A549 (cell line): ENCODE measurements at regions not wholly inside any gene's neighbourhood (a gene's known extent, or its start where the extent isn't known, plus 50 kb on each side); places are given as distances from the start of the nearest gene placed in this dataset.

ENCODE experiments used
- ATAC-seq, 2 experiments: fragments of 200-7000 bp in 1 of 2; fragments of >200 bp in 1 of 2; cut with Nextera tagmentation in 1 of 2; cut with Tn5 transposase in 1 of 2; 3 replicates each; pipeline versions ENCODE4 v1.8.0 to v1.9.1; 2018 to 2020; ENCODE audit warnings: mild to moderate bottlenecking in 1 of 2, moderate library complexity in 1 of 2
- CTCF ChIA-PET: fragments of 300-600 bp; sonication (Branson Sonifier 250); formaldehyde crosslinking; extraction: SDS; loops from one replicate; lab custom pipeline; 2021; ENCODE audit warnings: antibody characterized with exemption, inconsistent platforms; lab: Yijun Ruan, JAX
- POLR2A ChIA-PET: fragments of 350-600 bp; formaldehyde crosslinking; extraction: SDS; loops from one replicate; lab custom pipeline; 2021; ENCODE audit warnings: antibody characterized with exemption, inconsistent platforms; lab: Yijun Ruan, JAX
- DNase-seq, 2 experiments: peaks; one replicate each; pipeline versions ENCODE4 v3.0.0 to v3.0.0-alpha.2; 2011 to 2016; ENCODE audit warnings: low read depth in 1 of 2, low spot score in 1 of 2
- FAIRE-seq: peaks from 2 replicates; lab custom pipeline; 2011; peaks lifted over from hg19 to GRCh38; lab: Jason Lieb, UNC
- H3K27ac ChIP-seq, 2 experiments: fragments of >200 bp; sonication (Bioruptor Twin); formaldehyde crosslinking; 3 replicates each; pipeline ENCODE4 v1.5.1; 2016 to 2017
- H3K4me1 ChIP-seq: fragments of >200 bp; sonication (Bioruptor Twin); formaldehyde crosslinking; 3 replicates; pipeline ENCODE4 v1.6.1; 2016
- H3K4me2 ChIP-seq: fragments of >200 bp; sonication (Bioruptor Twin); formaldehyde crosslinking; 3 replicates; pipeline ENCODE4 v1.6.1; 2016
- H3K4me3 ChIP-seq: fragments of >200 bp; sonication (Bioruptor Twin); formaldehyde crosslinking; 3 replicates; pipeline ENCODE4 v1.5.1; 2016
- H3K9me3 ChIP-seq: fragments of >200 bp; sonication (Bioruptor Twin); formaldehyde crosslinking; 3 replicates; pipeline ENCODE4 v1.6.1; 2016
- BCL3 ChIP-seq: fragments of >200 bp; sonication (Bioruptor Twin); formaldehyde crosslinking; IDR thresholded peaks from 3 replicates; pipeline ENCODE4 v1.6.1; 2016
- BHLHE40 ChIP-seq: IDR thresholded peaks from 2 replicates; pipeline ENCODE4 v1.6.1; 2012; ENCODE audit warnings: low read depth, low read length, inconsistent platforms
- CHD4 ChIP-seq: fragments of 200-600 bp; sonication (generic); IDR thresholded peaks from 2 replicates; pipeline ENCODE4 v1.6.1; 2016; ENCODE audit warnings: antibody characterized with exemption, mild to moderate bottlenecking, borderline replicate concordance
- E2F6 ChIP-seq: IDR thresholded peaks from 2 replicates; pipeline ENCODE4 v1.6.1; 2012; ENCODE audit warnings: low read depth, borderline replicate concordance
- EP300 ChIP-seq, 2 experiments: fragments of >200 bp; sonication (Bioruptor Twin); formaldehyde crosslinking; IDR thresholded peaks; 2 replicates in 1 of 2; 3 replicates in 1 of 2; pipeline ENCODE4 v1.6.1; 2016 to 2017
- FOSB ChIP-seq: fragments of 250-450 bp; sonication (Bioruptor Pico); IDR thresholded peaks from 2 replicates; pipeline ENCODE4 v1.5.0; 2020; ENCODE audit warnings: mild to moderate bottlenecking, moderate library complexity
- HDAC2 ChIP-seq: fragments of 200-600 bp; sonication (generic); IDR thresholded peaks from 2 replicates; pipeline ENCODE4 v1.6.1; 2016
- HEYL ChIP-seq: fragments of 250-450 bp; sonication (Bioruptor Pico); IDR thresholded peaks from 2 replicates; pipeline ENCODE4 v1.8.0; 2021; ENCODE audit warnings: mild to moderate bottlenecking, moderate library complexity
- JUN ChIP-seq, 2 experiments: fragments of >200 bp; sonication (Bioruptor Twin); formaldehyde crosslinking; IDR thresholded peaks; 2 replicates in 1 of 2; 3 replicates in 1 of 2; pipeline ENCODE4 v1.6.1; 2016 to 2017
- KDM5A ChIP-seq: fragments of 200-600 bp; sonication (generic); IDR thresholded peaks from 2 replicates; pipeline ENCODE4 v1.6.1; 2016; ENCODE audit warnings: antibody characterized with exemption, mild to moderate bottlenecking
- MAFK ChIP-seq: fragments of 450-650 bp; IDR thresholded peaks from 2 replicates; pipeline ENCODE4 v1.6.1; 2014; ENCODE audit not compliant: partially characterized antibody
- MAZ ChIP-seq: fragments of 150-350 bp; IDR thresholded peaks from 2 replicates; pipeline ENCODE4 v1.6.1; 2014; ENCODE audit warnings: antibody characterized with exemption, low read depth, low read length, borderline replicate concordance
- NR3C1 ChIP-seq: fragments of >200 bp; sonication (Bioruptor Twin); formaldehyde crosslinking; IDR thresholded peaks from 3 replicates; pipeline ENCODE4 v1.6.1; 2017
- PBX3 ChIP-seq: IDR thresholded peaks from 2 replicates; pipeline ENCODE4 v1.6.1; 2012
- PHF8 ChIP-seq: fragments of 200-600 bp; sonication (generic); IDR thresholded peaks from 2 replicates; pipeline ENCODE4 v1.6.1; 2016; ENCODE audit warnings: low read depth, mild to moderate bottlenecking, antibody characterized with exemption, moderate library complexity, borderline replicate concordance
- RAD21 ChIP-seq, 2 experiments: fragments of >200 bp in 1 of 2; sonication (Bioruptor Twin) in 1 of 2; formaldehyde crosslinking in 1 of 2; IDR thresholded peaks in 1 of 2; conservative IDR thresholded peaks in 1 of 2; 2 replicates in 1 of 2; 3 replicates in 1 of 2; pipeline ENCODE4 v1.6.1; 2012 to 2018; ENCODE audit warnings: inconsistent platforms in 1 of 2
- SMC3 ChIP-seq: fragments of >200 bp; sonication (Bioruptor Twin); formaldehyde crosslinking; IDR thresholded peaks from 3 replicates; pipeline ENCODE4 v1.6.1; 2018; ENCODE audit warnings: inconsistent platforms
- TP53 ChIP-seq: fragments of 250-450 bp; sonication (Bioruptor Pico); IDR thresholded peaks from 2 replicates; pipeline ENCODE4 v1.5.0; 2021; ENCODE audit warnings: mild to moderate bottlenecking, moderate library complexity
- ZNF302 ChIP-seq: fragments of 250-450 bp; sonication (Bioruptor Pico); IDR thresholded peaks from 2 replicates; pipeline ENCODE4 v1.9.0; 2021; ENCODE audit warnings: inconsistent platforms, mild to moderate bottlenecking, moderate library complexity
- ZSCAN20 ChIP-seq: fragments of 250-450 bp; sonication (Bioruptor Pico); IDR thresholded peaks from 2 replicates; pipeline ENCODE4 v1.8.0; 2022; ENCODE audit warnings: mild to moderate bottlenecking, moderate library complexity
- WGBS: methylation state at CpG from one replicate; pipeline ENCODE4 v1.1.6; 2017; ENCODE audit errors: missing lambda C conversion rate; 5-methylcytosine and 5-hydroxymethylcytosine counted together
- TF ChIP-seq, protein P1 (sequence below): fragments of >200 bp; sonication (Bioruptor Twin); formaldehyde crosslinking; IDR thresholded peaks from 3 replicates; pipeline ENCODE4 v1.5.1; 2016
- TF ChIP-seq, protein P2 (sequence below): IDR thresholded peaks from 2 replicates; pipeline ENCODE4 v1.6.1; 2012
- TF ChIP-seq, protein P3 (sequence below): fragments of 250-450 bp; sonication (Bioruptor Pico); IDR thresholded peaks from 2 replicates; pipeline ENCODE4 v1.5.0; 2021; ENCODE audit warnings: mild to moderate bottlenecking, moderate library complexity, borderline replicate concordance

GRCh38 chr4:89511776-89512175 lies 204.2 kb upstream of the GPRIN3 start:
- Histone ChIP-seq H3K9me3 (no peaks in the 10 kb centered on the region), H3K27ac (no peak overlapping the region), H3K4me1 (no peaks in the 10 kb centered on the region), H3K4me3 (no peak overlapping the region), H3K4me2 (no peak overlapping the region)
- DNase-seq (no peak), ATAC-seq (no peak), FAIRE-seq (no peak)
- TF ChIP-seq RAD21 (conservative IDR thresholded peaks at IDR 0.05 in 1 of 2, IDR thresholded peaks at IDR 0.05 in 1 of 2) (no peak), SMC3 (no peak), MAZ (no peak), EP300 (IDR thresholded peaks at IDR 0.05) (no peak), E2F6 (no peak), PHF8 (no peak), MAFK (no peak), FOSB (CRISPR knock-in tag) (no peak), KDM5A (no peak), BCL3 (no peak)
- TF ChIP-seq, protein P1, sequence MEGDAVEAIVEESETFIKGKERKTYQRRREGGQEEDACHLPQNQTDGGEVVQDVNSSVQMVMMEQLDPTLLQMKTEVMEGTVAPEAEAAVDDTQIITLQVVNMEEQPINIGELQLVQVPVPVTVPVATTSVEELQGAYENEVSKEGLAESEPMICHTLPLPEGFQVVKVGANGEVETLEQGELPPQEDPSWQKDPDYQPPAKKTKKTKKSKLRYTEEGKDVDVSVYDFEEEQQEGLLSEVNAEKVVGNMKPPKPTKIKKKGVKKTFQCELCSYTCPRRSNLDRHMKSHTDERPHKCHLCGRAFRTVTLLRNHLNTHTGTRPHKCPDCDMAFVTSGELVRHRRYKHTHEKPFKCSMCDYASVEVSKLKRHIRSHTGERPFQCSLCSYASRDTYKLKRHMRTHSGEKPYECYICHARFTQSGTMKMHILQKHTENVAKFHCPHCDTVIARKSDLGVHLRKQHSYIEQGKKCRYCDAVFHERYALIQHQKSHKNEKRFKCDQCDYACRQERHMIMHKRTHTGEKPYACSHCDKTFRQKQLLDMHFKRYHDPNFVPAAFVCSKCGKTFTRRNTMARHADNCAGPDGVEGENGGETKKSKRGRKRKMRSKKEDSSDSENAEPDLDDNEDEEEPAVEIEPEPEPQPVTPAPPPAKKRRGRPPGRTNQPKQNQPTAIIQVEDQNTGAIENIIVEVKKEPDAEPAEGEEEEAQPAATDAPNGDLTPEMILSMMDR, result no peak
- TF ChIP-seq, protein P2, sequence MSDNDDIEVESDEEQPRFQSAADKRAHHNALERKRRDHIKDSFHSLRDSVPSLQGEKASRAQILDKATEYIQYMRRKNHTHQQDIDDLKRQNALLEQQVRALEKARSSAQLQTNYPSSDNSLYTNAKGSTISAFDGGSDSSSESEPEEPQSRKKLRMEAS, result no peak
- TF ChIP-seq, protein P3, sequence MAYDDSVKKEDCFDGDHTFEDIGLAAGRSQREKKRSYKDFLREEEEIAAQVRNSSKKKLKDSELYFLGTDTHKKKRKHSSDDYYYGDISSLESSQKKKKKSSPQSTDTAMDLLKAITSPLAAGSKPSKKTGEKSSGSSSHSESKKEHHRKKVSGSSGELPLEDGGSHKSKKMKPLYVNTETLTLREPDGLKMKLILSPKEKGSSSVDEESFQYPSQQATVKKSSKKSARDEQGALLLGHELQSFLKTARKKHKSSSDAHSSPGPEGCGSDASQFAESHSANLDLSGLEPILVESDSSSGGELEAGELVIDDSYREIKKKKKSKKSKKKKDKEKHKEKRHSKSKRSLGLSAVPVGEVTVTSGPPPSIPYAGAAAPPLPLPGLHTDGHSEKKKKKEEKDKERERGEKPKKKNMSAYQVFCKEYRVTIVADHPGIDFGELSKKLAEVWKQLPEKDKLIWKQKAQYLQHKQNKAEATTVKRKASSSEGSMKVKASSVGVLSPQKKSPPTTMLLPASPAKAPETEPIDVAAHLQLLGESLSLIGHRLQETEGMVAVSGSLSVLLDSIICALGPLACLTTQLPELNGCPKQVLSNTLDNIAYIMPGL (CRISPR knock-in tag), result no peak
- CTCF ChIA-PET, result interaction anchor here (1.5 kb wide), 1 partner anchor 15 kb away, joined by 3 read pairs; no protein-coding TSS in a partner anchor
- POLR2A ChIA-PET, result no interaction called here
- 35% methylated on average over 7 of the region's 7 CpGs for WGBS

- no peak for TF ChIP-seq ZNF302
- no peak for TF ChIP-seq HDAC2
- TF ChIP-seq CHD4, result no peak
- no peak for TF ChIP-seq SMC3
- no peak for TF ChIP-seq E2F6
- no peak for TF ChIP-seq NR3C1
- no peak for TF ChIP-seq PBX3
- TF ChIP-seq, protein P3 (CRISPR knock-in tag), result no peak
- no peak for TF ChIP-seq BHLHE40
- no peak for TF ChIP-seq ZSCAN20 (CRISPR knock-in tag)
- TF ChIP-seq TP53, result no peak
- no peak for TF ChIP-seq HEYL
- no peak for TF ChIP-seq JUN (IDR thresholded peaks at IDR 0.05)
- H3K9me3 ChIP-seq, result no peaks in the 10 kb centered on the region
- no peak overlapping the region for H3K27ac ChIP-seq
- no peak for ATAC-seq
- DNase-seq, result no peak
- 58% methylated on average over 4 of the region's 4 CpGs for WGBS
- H3K4me1 ChIP-seq, result no peaks in the 10 kb centered on the region
- H3K4me3 ChIP-seq, result no peak overlapping the region
- CTCF ChIA-PET, result no interaction called here
- no peak for FAIRE-seq
- H3K4me2 ChIP-seq, result no peak overlapping the region
- POLR2A ChIA-PET, result no interaction called here
Measured at GRCh38 chr4:89509708-89510281, 202.2 kb upstream of the GPRIN3 start.
